Aorta (tissue), 5 donors: ENCODE measurements at regions not wholly inside any gene's neighbourhood (a gene's known extent, or its start where the extent isn't known, plus 50 kb on each side); places are given as distances from the start of the nearest gene placed in this dataset.
A peak's percentile ranks its signal among the peaks of the same experiment; 100 is the strongest.

Experiments
- ATAC-seq: fragments of 200-7000 bp; cut with Tn5 transposase; one replicate; pipeline ENCODE4 v1.9.1; 2022; ENCODE audit warnings: moderate library complexity; ENCODE audit not compliant: low FRiP score
- DNase-seq, 2 donors: peaks; one replicate each; pipeline ENCODE4 v3.0.0-alpha.2; 2020
- H3K27ac ChIP-seq, 2 donors: one replicate each; pipeline ENCODE4 v1.5.1; 2013; ENCODE audit warnings: low read length in 2 of 2, mild to moderate bottlenecking in 2 of 2, moderate library complexity in 2 of 2, control low read depth in 1 of 2, inconsistent platforms in 1 of 2, low read depth in 1 of 2
- H3K27me3 ChIP-seq, 2 donors: one replicate each; pipeline ENCODE4 v1.6.1; 2013; ENCODE audit warnings: control low read depth in 1 of 2, low read length in 1 of 2, mild to moderate bottlenecking in 1 of 2, moderate library complexity in 1 of 2; ENCODE audit not compliant: insufficient read depth in 2 of 2, control insufficient read depth in 1 of 2
- H3K36me3 ChIP-seq, 2 donors: one replicate each; pipeline ENCODE4 v1.6.1; 2013; ENCODE audit warnings: control low read depth in 1 of 2, low read length in 1 of 2, mild to moderate bottlenecking in 1 of 2; ENCODE audit not compliant: insufficient read depth in 2 of 2, control insufficient read depth in 1 of 2
- H3K4me1 ChIP-seq, 2 donors: one replicate each; pipeline ENCODE4 v1.6.1; 2013; ENCODE audit warnings: low read length in 2 of 2, control low read depth in 1 of 2, mild to moderate bottlenecking in 1 of 2, moderate library complexity in 1 of 2; ENCODE audit not compliant: insufficient read depth in 2 of 2, control insufficient read depth in 1 of 2
- H3K4me3 ChIP-seq, 2 donors: one replicate each; pipeline ENCODE4 v1.5.1; 2013; ENCODE audit warnings: low read length in 2 of 2, control low read depth in 1 of 2, mild to moderate bottlenecking in 1 of 2
- H3K9me3 ChIP-seq: one replicate; pipeline ENCODE4 v1.6.1; 2013; ENCODE audit warnings: mild to moderate bottlenecking, low read length; ENCODE audit not compliant: control insufficient read depth
- WGBS, 2 donors: extraction: QIAGEN DNeasy Blood & Tissue Kit; methylation state at CpG; one replicate each; pipeline ENCODE4 v1.1.7; 2013; 5-methylcytosine and 5-hydroxymethylcytosine counted together
- intact Hi-C, 2 donors: fragments of 100-400 bp; cut with DNase I; formaldehyde crosslinking; loops; one replicate each; pipeline versions ENCODE4 v1.14.2 to v1.15.0; 2022
- donor health status: healthy with polysubstance abuse.
- donor health status: Bipolar disorder and iron deficiency.
- donor health status: DM: no; HTN: no; CAD: no.
- donor health status: DM: no; HTN: no; CAD: no.
- donor health status: DM: yes; HTN: yes; CAD: no.

- H3K27ac ChIP-seq, result no peak overlapping the region
- 89 to 93% methylated on average over 8 of the region's 8 CpGs for WGBS, 2 donors
- ATAC-seq, result no peak
These were observed 365.0 kb downstream of the MIAT start for GRCh38 chr22:27022274-27022895.

DNA sequence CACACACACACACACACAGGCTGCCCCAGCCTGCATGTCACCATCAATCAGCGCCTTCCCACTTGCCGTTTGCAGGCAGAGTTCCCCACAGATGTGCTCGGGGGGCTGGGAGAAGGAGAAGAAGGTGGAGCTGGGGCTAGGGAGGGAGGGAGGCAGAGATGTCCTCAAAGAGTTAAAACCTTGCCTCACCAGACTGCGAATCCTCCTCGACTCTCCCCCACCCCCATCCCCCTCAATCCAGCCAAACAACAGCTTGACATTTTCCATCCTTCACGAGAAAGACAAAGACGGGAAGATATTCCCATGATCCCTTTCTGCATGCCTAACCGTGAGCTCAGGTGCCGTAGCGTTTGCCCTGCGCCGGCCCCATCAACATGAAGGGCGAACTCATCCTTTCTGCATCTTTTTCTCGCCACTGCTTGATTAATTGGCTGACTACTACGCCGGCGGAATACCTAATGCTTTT, 365.5 kb downstream of the MIAT start:
- intact Hi-C loops, result loop anchor here (5.0 kb wide), 2 partner anchors 84 to 136 kb away; no protein-coding TSS in a partner anchor
- Histone ChIP-seq H3K27me3 (no peaks in the 10 kb centered on the region), H3K4me1 (no peaks in the 10 kb centered on the region), H3K4me3 (no peak overlapping the region), H3K9me3 (no peaks in the 10 kb centered on the region), H3K27ac (no peak overlapping the region), H3K36me3 (no peaks in the 10 kb centered on the region)
- 59 to 68% methylated on average over 17 of the region's 17 CpGs for WGBS, 2 donors
- DNase-seq, result no peak
- ATAC-seq, result no peak

More at GRCh38 chr22:27022274-27022895, 365.0 kb downstream of the MIAT start:
- DNase-seq, result no peak
- Histone ChIP-seq H3K4me1 (no peaks in the 10 kb centered on the region), H3K9me3 (no peaks in the 10 kb centered on the region), H3K36me3 (no peaks in the 10 kb centered on the region), H3K4me3 (no peak overlapping the region), H3K27me3 (no peaks in the 10 kb centered on the region)
- intact Hi-C loops, result loop anchor here (5.0 kb wide), 2 partner anchors 85 to 135 kb away; no protein-coding TSS in a partner anchor

GRCh38 chr22:27023591-27023990, 366.2 kb downstream of the MIAT start:
- intact Hi-C loops, result loop anchor here (5.0 kb wide), 2 partner anchors 84 to 136 kb away; no protein-coding TSS in a partner anchor
- ATAC-seq, result no peak

DNA sequence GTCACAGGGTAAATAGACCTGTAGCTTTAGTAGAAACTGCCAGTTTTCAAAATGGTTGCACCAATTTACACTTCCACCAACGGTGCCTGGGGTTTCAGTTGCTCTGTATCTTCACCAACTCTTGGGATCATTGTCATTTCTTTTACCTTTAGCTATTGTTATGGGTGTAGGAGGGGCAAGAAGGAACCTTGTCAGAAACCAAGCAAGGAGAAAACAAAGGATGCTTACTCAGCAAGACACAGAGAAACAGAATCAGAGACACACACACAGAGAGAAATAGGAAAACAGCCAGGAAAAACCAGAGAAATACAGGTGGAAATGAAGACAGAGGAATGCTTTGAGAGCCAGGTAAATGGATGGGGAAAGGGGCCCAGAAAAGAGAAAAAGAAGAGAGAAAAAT, 367.6 kb downstream of the MIAT start:
- WGBS, 2 donors, result 84% methylated on average over 1 of the region's 1 CpG
- Histone ChIP-seq H3K27ac (no peak overlapping the region), H3K36me3 (no peaks in the 10 kb centered on the region), H3K9me3 (no peaks in the 10 kb centered on the region), H3K4me1 (no peaks in the 10 kb centered on the region), H3K4me3 (no peak overlapping the region), H3K27me3 (no peaks in the 10 kb centered on the region)
- ATAC-seq (no peak), DNase-seq (no peak)
- intact Hi-C loops, result loop anchor here (5.0 kb wide), 2 partner anchors 82 to 138 kb away; no protein-coding TSS in a partner anchor

More at GRCh38 chr22:27023591-27023990, 366.2 kb downstream of the MIAT start:
- DNase-seq, result no peak
- H3K27me3 ChIP-seq, result no peaks in the 10 kb centered on the region
- H3K9me3 ChIP-seq, result no peaks in the 10 kb centered on the region
- no peaks in the 10 kb centered on the region for H3K4me1 ChIP-seq
- no peak overlapping the region for H3K27ac ChIP-seq
- no peaks in the 10 kb centered on the region for H3K36me3 ChIP-seq
- H3K4me3 ChIP-seq, result no peak overlapping the region
- 17 to 44% methylated on average over 1 of the region's 1 CpG for WGBS, 2 donors

DNA sequence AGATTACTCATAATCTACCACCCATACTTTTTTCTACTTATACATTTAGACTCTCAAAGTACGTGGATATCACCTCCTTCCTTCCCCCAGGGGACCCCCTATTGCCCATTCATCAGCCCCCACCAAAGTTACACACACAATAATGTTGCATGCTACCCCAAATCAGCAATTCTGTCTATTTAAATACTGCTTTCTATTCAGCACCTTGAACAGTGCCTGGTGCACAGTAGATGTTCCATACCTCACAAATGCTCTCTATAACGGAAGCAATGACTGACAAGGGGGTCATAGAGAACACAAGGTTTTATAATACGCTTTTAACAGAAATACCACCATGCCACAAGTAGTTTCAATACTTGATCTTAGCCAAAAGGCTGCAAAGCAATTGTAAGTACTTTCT, 370.7 kb downstream of the MIAT start:
- H3K4me3 ChIP-seq, result no peak overlapping the region
- intact Hi-C loops, result no loop called here

DNA sequence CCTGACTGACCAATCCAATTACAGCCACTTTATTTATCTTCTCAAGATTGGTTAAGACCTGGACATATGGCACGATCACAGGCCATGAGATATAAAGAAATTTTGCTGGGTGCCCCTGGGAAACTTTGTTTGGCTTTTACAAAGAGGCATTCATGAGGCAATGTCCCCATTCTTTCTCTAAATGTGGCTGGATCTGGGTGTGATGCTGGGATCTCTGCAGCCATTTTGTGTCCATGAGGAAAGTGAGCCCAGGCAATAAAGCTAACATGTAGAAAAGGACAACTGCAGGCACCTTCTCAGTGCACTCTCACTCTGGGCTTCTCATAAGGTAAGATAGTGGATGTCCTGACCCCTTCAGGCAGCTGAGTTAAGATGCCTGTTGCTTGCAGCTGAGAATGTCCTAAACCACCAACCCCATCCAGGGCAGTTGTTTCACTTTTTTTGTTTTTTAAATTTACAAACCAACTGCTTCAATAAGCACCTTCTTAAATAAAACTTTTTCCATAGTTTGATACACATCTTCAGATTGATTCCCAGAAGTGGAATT, 372.3 kb downstream of the MIAT start:
- ATAC-seq (no peak), DNase-seq (no peak)
- Histone ChIP-seq H3K36me3 (no peaks in the 10 kb centered on the region), H3K27ac (no peak overlapping the region), H3K4me3 (no peak overlapping the region), H3K4me1 (peaks cover 0 to 1% of the 10 kb centered on the region in 2 donors), H3K27me3 (no peaks in the 10 kb centered on the region), H3K9me3 (no peaks in the 10 kb centered on the region)
- intact Hi-C loops, result loop anchor here in 1 of 2 donors (10.0 kb wide), 1 partner anchor 215 kb away; no protein-coding TSS in a partner anchor
- WGBS, 2 donors, result 95 to 97% methylated on average over 1 of the region's 1 CpG

More for the DNA sequence above, 370.7 kb downstream of the MIAT start:
- ATAC-seq (no peak), DNase-seq (no peak)
- H3K36me3 ChIP-seq, result no peaks in the 10 kb centered on the region
- no peaks in the 10 kb centered on the region for H3K27me3 ChIP-seq
- peaks cover 0 to 1% of the 10 kb centered on the region in 2 donors for H3K4me1 ChIP-seq
- 55 to 57% methylated on average over 3 of the region's 3 CpGs for WGBS, 2 donors
- H3K27ac ChIP-seq, result no peak overlapping the region
- H3K9me3 ChIP-seq, result no peaks in the 10 kb centered on the region

DNA sequence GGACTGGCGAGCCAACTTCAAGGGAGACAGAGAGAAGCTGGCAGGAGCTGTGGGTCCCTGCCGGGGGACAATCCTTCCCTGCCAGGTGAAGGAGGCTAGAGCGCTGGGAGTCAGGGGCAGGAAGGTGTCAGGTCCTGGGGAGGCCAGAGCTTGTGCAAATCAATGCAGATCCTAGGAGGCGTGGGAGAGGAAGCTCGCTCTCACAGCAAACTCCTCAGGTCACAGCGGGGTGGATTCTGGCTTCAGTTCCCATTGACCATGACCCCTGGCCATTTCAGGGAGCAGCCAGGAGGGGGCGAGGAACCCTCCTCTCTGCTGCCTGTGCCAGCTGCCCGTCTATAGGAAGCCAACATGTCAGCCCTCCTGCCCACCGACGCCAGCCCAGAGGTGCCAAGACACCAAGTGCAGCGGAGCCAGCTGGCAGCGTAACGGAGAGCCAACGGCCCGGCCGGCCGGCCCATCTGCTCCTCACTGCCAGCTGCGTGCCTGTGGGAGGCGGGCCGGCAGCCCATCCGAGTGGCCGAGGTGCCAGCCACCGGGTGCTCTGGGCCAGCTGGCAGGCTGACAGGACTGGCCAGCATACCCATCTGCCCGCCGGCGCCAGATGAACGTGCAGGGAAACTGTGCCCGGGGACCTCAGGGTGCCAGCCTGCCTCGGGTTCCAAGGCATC, 374.8 kb downstream of the MIAT start:
- DNase-seq (peak; percentile 83 to 91), ATAC-seq (peak; percentile 84)
- Histone ChIP-seq H3K4me1 (peaks cover 0 to 1% of the 10 kb centered on the region in 2 donors), H3K9me3 (no peaks in the 10 kb centered on the region), H3K27ac (peak overlapping the region in 1 of 2 donors; percentile 46), H3K27me3 (no peaks in the 10 kb centered on the region), H3K4me3 (no peak overlapping the region), H3K36me3 (no peaks in the 10 kb centered on the region)
- 3 to 4% methylated on average over 28 to 29 of the region's 29 CpGs for WGBS, 2 donors
- intact Hi-C loops, result loop anchor here in 1 of 2 donors (10.0 kb wide), 1 partner anchor 213 kb away; no protein-coding TSS in a partner anchor

DNA sequence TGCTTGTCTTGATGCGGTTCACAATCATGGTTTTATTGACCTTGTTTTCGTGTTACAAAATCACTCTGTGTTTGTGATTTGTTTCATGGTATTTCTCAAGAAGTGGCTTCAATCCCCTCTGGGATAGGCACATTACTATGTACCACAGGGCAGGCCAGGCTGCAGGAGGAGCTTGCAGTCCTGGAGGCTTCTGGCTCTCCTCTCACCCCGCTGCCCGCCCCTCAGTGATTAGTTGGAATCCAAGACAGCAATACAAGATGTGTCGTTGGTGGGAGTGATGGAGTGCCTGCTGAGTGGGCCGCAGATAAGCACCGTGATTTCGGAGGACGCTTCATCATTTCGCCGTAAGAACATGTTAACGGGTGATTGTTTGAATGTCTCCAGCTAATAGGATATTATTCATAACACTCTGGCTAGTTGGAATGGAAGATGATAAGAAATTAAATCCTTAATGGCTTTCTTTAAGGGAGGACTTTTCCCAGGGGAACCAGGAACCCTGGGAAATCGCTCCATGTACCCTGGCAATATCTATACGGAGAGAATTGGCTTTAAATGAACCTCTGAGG, 384.4 kb downstream of the MIAT start:
- no peak overlapping the region for H3K27ac ChIP-seq
- H3K36me3 ChIP-seq, result no peaks in the 10 kb centered on the region
- H3K4me1 ChIP-seq, result peaks cover 2 to 6% of the 10 kb centered on the region in 2 donors
- intact Hi-C loops, result no loop called here
- WGBS, 2 donors, result 85 to 93% methylated on average over 14 of the region's 14 CpGs
- H3K9me3 ChIP-seq, result no peaks in the 10 kb centered on the region
- H3K4me3 ChIP-seq, result no peak overlapping the region
- H3K27me3 ChIP-seq, result no peaks in the 10 kb centered on the region
- no peak for ATAC-seq
- DNase-seq, result no peak
